GM15510 (cell line): ENCODE measurements at regions not wholly inside any gene's neighbourhood (a gene's known extent, or its start where the extent isn't known, plus 50 kb on each side); places are given as distances from the start of the nearest gene placed in this dataset.

Source experiments
- POLR2A ChIP-seq: IDR thresholded peaks from 3 replicates; pipeline ENCODE4 v1.6.1; 2011; ENCODE audit warnings: borderline replicate concordance; ENCODE audit not compliant: insufficient read length; ENCODE audit errors: extremely low read depth

DNA sequence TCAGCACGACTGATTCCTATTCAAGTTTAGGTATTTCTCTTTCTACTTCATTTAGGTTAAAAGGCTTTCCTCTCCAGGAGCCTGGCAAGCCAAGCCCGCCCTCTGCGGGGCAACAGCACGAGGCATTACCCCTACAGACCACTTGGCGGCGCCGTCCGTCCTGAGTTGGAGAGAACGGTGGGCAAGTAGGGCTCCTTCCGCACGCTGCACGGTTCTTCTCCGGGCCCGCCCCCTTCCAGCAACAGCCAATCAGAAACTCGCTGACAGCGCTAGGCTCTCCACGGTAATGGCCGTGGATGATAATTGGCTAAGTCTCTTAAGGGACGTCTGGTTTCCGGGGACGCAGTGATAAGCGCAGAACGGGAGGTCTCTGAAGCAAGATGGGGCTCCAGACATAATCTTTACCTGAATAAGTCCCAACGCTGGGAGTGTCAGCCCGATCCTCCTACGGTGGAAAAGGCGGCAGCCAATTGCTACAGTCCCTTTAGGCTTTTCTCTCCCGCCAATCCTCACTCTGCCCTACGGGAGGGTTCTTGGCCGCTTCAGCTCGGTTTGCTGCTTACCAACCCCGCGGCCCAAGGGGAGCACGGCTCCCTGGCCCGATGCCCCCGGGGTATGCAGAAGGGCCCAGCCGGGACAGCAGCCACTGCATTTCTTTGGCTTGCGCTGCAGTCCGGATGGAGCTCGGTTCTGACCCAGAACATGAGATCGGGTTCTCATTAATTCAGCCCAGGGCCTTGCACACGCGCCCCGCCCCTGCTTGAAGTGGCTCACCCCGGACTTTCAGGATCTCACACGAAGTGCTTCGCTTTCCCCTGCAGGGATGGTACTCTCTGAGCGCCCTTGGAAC is 206.9 kb upstream of the PKDCC start:
- peak; percentile 61 for TF ChIP-seq POLR2A

DNA sequence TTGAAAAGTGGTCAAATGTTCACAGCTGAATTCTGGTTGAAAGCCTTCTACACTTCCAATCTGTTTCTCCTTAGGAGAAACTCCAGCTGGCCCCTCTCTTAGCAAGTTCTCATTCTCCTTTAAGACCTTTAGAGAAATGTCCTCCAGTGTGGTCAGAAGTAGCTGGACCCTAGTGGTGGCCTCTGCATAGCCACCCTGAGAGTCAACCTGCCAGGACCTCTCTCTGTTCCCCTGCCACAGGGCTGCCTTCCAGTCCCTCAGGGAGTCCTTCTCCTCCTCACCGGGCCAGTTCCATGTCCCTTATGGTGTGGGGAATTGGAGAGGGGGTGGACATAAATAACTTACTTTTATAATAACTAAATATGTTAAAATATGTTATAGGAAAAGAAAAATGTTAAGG is 200.9 kb upstream of the PKDCC start:
- TF ChIP-seq POLR2A: no peak

DNA sequence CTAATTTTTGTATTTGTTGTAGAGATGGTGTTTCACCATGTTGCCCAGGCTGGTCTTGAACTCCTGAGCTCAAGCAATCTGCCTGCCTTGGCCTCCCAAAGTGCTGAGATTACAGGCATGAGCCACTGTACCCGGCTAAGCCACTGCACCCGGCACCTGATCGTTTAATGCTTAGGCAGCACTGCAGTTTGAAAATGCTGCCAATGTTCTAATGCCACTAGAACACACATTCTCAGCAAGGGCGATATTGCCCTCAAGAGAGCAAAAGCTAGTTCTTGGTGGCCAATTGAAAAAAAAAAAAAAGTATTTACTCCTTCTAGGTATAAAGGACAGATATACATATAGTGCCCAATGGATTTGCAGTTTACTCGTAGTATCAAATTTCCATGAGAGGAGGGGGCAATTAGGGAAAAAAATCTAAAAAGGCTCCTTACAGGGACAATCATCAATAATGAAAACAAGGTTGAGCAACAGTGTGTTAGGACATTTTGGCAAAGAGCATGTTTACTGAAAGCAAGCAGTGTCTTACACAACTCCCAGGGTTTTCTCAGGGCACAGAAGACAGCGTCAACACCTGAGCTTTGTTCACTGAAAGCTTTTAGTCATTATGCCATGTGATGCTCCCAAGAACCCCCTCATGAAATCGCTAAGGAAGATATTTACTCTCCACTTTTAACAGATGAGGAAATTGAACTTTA is 199.9 kb upstream of the PKDCC start:
- TF ChIP-seq POLR2A: no peak

DNA sequence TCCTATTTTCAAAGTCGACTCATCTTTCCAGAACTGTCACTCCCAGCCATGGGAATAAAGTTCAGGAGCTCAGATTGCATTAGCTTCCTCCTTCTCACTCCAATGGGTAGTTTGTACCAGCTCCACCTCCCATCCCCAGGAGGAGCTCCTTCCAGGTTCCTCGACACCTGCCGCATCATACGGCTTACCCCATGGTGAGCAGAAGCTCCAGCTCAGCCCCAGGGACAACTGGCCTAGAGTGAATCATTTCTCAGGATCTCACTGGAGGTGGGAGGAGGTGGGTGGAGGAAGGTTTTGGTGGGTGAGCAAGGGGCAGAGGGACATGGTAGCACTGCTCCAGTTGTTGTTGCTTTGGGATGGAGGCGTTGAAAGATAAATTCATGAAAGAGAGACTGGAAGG is 196.3 kb upstream of the PKDCC start:
- TF ChIP-seq POLR2A: no peak

DNA sequence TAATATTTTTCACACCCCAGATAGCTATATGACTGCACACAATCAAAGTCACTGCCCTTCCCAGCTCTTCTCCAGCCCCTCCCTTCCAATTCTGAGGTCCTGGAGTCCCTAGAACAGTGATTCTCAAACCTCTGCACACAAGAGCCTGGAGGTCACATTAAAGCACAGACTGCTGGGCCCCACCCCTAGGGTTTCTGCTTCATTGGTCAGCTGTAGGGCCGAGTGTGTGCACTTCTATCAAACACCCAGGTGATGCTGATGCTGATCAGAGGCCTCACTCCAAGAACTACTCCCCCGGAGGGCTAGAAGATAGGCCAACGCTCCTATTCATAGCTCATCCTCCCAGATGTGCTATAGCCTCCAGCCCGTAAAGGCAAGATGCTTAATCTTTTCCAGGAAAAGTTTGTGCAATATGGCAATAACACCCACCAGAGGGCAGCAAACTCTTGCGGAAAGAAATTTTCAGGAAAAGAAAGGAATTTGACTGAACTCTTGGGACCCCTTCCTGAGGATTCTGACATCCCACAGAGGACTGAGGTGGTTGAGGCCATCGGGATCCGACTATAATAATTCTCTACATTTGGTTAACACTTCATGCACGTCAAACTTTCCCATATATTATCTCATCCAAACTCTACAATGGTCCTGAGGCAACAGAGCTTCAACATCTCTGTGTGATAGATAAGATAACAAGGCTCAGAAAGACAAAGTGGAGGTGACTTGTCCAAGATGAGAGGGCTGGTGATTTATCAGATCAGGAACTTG is 194.2 kb upstream of the PKDCC start:
- no peak for TF ChIP-seq POLR2A

DNA sequence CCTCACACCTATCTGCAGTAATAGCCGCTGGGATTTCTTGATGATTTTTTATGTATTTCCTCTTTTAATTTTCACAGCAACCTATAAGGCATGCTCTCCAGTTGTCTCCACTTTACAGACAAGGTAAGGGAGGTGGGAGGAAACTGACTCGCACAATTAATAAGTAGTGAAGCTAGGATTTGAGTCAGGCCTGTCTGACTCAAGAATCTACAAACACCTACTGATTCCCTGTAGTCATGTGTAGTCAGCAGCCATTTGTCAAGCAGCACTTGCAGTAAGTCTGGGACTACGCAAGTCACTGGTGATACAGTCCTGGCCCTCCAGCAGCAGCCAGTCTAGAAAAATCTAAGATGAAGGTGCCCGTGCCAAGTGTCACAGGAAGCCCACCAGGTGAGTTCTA is 193.6 kb upstream of the PKDCC start:
- no peak for TF ChIP-seq POLR2A

DNA sequence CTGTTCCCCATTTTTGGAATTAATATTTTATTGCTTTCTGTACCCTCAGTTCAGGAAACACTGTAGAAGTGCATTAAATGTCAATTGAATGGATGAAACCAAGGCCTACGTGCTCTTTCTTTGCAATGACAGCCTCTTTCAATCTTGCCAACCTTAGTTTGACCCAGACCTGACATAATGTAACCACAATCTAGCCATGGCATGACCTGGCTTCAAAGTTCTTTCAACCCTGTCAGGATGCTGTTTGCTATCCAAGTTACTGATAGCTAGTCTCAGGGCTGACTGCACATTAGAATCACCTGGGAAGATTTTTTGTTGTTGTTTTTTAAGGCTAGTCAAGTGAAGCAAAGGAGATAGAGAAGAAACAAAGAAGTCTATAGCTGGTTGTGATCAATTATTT is 190.9 kb upstream of the PKDCC start:
- no peak for TF ChIP-seq POLR2A

DNA sequence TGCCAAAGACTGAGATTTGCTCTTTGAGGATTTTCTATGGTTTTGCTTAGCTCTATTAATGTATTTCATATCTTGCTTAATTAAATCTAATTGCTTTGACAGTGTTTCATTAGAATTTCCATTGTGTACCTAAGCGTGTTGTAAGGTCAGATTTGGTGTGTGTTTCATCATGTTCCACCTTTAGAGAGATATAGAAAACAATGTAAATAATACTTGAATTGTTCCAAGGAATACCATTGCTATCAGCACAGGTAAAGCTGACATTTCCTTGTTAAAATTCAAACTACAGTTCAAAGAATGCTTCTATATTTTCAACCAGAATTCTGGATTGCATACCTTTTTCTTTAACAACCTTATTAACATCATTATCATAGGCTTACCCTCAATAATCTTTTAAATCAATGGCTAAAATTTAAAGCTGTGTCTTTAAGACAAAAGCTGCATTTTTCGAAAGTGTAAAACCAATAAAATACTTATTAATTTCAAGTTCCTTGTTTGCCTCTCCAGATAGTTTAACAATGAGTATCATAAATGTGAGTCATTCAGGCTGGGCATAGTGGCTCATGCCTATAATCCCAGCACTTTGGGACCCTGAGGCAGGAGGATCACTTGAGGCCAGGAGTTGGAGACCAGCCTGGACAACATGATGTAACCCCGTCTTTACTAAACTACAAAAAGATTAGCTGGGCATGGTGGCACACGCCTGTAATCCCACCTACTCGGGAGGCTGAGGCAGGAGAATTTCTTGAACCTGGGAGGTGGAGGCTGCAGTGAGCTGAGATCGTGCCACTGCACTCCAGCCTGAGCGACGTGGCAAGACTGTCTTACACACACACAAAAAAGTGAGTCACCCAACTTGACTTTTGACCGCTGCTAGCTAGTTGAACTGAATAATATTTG is 188.0 kb upstream of the PKDCC start:
- TF ChIP-seq POLR2A: no peak

DNA sequence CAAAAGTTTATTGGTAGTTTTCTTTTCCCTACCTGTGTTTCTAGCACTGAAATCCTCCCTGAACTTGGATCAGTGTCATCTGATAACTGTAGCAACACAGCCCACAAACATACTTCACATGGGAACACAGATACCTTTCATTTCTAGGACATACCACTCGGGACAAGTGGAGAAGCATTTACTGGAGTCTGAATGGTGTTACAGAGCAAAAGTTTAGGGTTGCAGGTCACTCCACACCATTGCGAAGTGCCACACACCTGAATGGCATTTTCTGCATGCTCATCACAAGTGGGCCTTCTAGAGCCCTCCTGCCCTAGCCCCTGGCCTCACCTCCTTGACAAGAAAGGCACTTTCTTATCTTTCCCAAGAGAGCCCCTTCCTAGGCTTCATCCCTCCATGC is 184.8 kb upstream of the PKDCC start:
- no peak for TF ChIP-seq POLR2A

DNA sequence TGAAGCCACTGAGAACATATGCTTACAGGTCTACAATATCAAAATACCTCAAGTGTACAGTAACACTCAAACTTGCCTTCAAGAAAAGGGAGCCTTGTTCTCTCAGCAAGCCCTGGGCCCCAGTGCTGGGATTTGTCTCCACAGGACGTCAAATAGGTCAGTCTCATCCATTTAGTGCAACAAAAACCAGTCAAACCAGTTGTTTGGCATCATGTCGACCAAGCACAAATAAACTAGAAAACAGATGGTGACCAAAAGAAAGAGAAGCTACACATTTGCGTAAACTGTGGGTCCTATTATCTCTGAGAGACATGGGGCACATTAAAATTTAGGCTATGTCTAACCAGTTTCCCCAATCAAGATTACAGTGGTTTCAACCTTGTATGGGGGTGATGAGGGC is 182.6 kb upstream of the PKDCC start:
- TF ChIP-seq POLR2A: no peak

DNA sequence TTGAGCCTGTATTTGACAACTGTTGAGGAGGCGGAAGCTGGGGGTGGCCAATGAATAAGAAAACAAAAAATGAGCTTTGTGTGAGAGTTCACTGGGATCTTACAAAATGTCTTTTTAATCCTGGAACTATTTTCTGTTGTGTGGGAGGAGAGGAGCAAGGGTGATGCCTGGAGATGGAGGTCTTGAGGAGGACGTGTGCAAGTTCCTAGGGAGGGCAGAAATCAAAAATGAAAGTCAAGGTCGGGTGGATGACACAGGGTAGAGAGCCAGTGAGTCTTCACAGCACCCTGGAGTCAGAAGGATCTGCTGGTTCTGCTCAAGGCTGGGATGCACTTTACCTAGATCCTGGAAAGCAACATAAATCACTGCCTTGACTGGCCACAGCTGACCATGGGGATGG is 180.3 kb upstream of the PKDCC start:
- no peak for TF ChIP-seq POLR2A

DNA sequence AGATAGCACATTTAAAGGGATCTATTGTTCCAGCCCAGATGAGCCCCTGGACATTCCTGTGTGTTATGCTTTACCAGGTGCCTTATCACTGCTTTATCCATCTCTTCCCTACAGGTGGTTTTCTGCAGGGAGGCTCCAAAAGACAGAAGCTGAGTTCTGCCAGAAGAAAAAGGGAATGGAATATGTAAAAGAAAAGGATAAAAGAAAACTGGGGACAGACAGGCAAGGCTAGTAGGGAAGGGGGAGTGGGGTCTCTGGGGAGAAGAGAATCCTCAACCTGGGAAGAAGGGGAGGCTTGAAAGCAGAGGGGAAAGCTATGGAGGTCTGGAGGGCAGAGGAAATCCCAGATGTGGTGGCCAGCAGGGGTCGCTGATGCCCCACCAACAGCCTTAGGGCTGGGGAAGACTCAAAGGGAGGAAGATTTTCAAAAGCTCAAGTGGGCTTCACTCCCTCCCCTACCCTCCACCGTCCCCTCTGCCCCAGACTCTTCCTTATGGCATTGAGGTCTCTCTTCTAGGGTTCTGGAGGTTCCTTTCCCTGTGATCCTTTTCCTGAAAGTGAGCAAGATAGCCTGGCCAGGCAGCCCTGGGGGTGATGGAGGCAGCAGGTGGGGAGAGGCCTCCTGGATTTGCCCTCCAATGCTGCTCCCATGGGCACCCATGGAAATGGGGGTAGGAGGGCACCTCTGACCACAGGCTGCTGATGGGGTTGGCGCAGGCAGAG is 178.1 kb upstream of the PKDCC start:
- TF ChIP-seq POLR2A: no peak

DNA sequence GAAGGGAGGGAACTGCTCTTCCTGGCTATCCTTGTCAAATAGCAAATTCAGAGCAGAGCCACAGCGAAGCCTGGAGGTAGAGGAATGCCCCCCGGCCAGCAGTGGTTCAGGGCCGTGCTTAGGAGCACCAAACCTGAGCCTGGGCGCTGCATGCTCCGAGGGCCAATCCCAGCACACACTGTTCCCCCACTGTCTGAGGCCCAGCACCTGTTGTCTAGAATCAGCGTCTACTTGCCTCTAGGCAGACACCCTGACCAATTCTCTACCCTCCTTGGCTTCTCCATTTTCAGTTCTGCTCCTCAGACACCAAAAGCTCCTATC is 177.6 kb upstream of the PKDCC start:
- TF ChIP-seq POLR2A: no peak

DNA sequence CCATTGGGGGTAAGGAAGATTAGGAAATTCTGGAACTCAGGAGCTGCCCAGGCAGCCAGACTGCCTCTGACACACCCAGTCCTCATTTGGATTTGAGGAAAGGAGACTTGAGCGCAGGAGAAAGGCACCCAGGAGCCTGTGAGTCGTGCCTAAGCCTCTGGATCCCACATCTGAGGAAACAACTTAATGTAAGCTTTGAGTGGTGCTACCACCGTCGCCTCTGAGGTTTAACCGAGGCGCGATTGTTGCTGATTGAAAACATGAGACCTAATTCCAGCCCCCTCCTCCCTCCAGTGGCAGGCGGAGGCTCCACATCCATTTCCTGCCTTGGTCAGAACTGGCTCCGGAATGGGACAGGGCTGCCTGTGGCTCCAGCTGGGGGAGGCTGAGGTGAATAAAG is 176.7 kb upstream of the PKDCC start:
- TF ChIP-seq POLR2A: no peak
